Neural progenitor cell (in vitro differentiated cells): ENCODE measurements at regions not wholly inside any gene's neighbourhood (a gene's known extent, or its start where the extent isn't known, plus 50 kb on each side); places are given as distances from the start of the nearest gene placed in this dataset.

Experiments used
- CTCF ChIP-seq: fragments of 200-600 bp; sonication (generic); IDR thresholded peaks from 2 replicates; pipeline ENCODE4 v1.5.1; 2017; ENCODE audit warnings: antibody characterized with exemption, mild to moderate bottlenecking
- EZH2 ChIP-seq: fragments of 200-600 bp; sonication (generic); IDR thresholded peaks from 2 replicates; pipeline ENCODE4 v1.6.1; 2017; ENCODE audit warnings: antibody characterized with exemption, mild to moderate bottlenecking, moderate library complexity
- EZH2phosphoT487 ChIP-seq: fragments of 200-600 bp; sonication (generic); IDR thresholded peaks from 2 replicates; pipeline ENCODE4 v1.6.1; 2017; ENCODE audit warnings: antibody characterized with exemption

GRCh38 chr3:55413236-55413635 lies 73.9 kb downstream of the WNT5A start:
- TF ChIP-seq CTCF, result no peak
- TF ChIP-seq EZH2phosphoT487, result no peak
- no peak for TF ChIP-seq EZH2
